ENCODE measurements at regions not wholly inside any gene's neighbourhood (a gene's known extent, or its start where the extent isn't known, plus 50 kb on each side); places are given as distances from the start of the nearest gene placed in this dataset.

DNA sequence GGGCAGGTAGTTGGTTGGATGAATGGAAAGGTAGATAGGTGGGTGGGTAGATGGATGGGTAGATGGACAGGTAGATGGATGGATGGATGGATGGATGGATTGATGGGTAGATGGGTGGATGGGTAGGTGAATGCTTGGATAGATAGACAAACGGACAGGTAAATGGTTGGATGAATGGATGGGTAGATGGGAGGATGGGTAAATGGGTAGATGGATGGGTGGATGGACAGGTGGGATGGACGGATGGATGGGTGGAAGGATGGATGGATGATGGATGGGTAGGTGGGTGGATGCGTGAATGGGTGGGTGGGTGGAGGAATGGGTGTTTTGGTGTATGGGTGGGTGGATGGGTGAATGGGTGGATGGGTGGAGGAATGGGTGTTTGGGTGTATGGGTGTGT, 50.1 kb upstream of the ASAP2 start:
- DNase-seq (ENCODE audit: low read depth in 2 of 3, low spot score in 2 of 3) = no peak

DNA sequence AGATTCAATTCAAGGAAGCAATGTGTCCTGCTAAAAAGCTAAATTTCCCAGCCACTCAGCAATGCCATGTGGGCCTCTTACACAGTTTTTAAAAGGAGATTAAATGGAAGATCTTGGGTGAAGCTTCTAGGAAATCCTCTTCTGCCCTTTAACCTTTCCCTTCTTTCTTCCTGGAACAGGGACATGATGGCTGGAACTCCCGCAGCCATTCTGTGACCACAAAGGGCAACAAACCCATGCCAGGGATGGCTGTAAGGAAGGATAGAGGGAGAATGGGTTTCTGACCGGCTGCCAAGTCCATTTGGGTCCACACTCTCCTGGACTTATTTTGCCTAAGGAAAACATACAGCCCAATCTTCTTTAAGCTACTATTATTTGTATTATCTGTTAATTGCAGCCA, 52.6 kb upstream of the ASAP2 start:
- DNase-seq (ENCODE audit: low read depth in 2 of 3, low spot score in 2 of 3) = no peak

DNA sequence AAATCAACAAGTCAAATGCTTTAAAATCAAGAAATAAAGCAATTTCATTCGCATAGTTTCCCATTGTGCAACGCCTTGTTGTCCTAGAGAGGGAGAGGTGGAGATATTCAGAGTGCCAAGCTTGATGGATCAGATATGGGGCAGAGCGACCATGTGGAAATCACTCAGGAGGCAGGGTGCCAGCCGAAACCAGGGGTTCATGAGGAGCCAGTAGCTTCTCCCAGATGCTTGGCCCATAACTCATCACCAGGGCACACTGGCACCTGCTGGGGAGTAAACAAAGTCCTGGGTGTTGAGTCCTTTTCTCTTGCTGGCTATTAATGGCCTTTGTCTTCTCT, 53.0 kb upstream of the ASAP2 start:
- DNase-seq (ENCODE audit: low read depth in 2 of 3, low spot score in 2 of 3) = no peak

DNA sequence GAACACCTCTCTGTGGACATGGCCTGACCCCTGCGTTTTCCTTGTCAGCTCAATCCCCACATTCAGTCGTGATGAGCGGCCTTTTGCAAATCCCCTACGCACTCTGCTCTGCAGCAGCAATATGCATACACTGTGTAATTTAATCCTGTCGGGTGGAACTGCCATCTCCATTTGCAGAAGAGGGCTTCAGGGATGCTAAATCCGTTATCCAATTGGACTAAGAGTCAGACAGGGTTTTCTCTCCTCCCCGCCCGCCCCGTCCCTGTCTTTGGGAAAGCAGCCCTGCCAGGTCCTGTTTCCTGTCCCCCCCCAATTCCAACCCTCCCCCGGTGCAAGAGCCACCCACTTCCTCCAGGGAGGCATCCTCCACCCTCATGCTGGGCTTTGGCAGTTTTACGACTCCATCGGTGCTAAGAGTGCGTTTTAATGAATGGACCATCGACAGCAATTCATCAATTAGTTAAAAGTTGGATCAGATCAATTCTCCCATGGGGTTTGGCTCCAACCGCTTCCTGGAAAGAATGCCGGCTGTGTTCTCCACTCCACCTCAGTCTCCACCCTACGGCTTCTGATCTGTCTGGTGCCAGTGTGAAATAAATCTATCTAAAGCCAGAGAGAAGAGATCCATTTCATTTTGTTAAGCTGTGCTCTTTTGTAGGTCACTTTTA, 53.5 kb upstream of the ASAP2 start:
- DNase-seq (ENCODE audit: low read depth in 2 of 3, low spot score in 2 of 3) = no peak

DNA sequence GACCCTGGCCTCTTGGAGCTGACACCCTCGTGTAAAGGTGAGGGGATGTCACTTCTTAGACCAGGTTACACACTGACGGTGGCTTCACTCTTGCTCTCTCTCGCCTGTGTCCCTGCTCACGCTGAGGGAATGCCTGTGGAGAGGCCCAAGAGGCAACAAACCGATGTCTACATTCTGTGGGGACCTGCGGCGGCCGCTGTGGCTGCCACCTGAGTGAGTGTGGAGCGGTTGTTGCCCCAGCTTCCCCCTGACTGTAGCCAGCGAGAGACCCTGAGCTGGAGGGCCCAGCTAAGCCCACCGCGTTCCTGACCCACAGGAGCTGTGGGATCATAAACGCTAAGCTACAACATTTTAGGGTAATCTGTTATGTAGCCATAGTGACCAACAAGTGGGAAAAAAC, 55.7 kb upstream of the ASAP2 start:
- DNase-seq (ENCODE audit: low read depth in 2 of 3, low spot score in 2 of 3) = no peak

DNA sequence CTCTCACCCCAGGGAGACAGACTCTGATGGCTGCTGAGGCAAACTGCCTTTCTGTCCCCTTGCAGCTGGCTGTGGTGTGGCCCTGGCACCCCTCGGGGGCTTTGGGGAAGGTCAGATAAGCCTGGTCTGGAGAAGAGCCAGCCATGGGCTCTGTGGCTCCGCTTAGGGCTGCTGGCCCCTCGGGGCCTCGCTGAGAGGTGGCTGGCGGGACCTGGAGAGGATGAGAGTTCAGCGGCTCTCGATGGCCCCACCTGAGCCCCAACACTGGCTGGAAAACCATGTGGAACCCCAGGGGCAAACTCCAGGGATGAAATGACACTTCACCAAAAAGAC, 56.1 kb upstream of the ASAP2 start:
- no peak for DNase-seq (ENCODE audit: low read depth in 2 of 3, low spot score in 2 of 3)

DNA sequence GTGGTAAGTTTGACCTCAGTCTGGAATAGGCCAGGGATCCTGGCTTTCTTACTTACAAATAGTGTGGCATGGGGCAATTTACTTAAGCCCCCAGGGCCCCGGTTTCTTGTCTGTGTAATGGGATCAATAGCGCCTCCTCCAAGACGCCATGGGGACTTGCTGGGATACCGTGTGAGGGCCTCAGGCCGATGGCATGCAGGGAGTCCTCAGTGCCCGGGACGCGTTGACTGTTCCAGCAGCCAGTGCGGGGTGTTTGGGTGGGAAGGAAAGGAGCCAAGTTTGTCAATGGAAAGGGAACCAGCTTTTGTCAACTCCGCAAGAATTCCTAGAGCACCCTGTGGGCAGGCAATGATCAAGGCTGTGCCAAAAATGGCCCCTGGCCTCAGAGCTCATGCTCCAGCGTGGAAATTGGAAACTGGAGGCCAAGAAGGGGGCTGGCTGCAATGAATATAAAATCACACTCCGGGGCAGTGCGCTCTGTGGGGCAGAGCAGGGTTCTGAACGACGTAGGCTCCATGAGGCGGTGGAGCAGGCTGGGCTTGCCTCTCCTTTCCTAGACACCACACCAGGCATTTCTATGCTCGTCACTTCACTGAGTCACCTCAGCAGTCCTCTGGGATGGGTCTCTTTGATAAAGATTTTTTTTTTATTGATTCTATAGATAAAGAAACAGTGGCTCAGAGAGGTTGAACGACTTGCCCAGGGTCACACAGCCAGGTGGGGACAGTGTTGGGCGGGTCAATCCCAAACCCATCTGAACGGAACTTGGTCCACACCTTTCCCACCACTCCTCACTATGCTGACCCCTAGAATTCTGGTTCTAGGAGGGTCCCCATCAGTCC, 56.7 kb upstream of the ASAP2 start:
- no peak for DNase-seq (ENCODE audit: low read depth in 2 of 3, low spot score in 2 of 3)

DNA sequence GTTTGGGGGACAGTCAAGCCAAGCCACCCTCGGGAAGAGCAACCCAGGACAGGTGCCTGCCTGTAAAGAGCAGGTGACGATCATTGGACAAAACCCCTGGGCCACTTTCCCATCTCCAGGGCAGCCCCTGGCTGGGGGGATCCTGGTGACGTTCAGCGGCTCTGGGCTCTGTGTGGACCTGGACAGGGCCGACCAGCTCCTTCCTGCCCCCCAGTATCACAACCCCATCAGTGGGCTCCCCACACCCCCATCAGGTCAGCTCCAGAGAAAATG, 57.3 kb upstream of the ASAP2 start:
- DNase-seq (ENCODE audit: low read depth in 2 of 3, low spot score in 2 of 3) = no peak

DNA sequence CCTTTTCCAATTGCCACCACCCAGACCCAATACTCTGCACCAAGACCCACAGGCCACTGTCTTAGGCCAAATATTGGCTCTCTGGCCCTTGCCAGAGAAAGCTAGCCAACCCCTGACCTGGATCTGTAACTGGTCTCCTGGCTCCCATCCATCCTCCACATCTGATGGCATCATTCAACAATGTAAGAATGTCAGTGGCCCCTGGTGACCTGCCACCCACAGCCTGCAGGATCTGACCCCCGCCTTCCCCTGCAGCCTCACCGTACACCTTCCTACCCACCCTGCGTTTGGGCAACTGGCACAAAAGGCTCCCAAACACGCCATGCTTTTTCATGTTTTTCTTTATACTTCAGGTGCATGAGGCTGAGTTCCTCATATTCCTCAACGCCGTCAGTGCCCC, 60.0 kb upstream of the ASAP2 start:
- DNase-seq (ENCODE audit: low read depth in 2 of 3, low spot score in 2 of 3) = no peak

DNA sequence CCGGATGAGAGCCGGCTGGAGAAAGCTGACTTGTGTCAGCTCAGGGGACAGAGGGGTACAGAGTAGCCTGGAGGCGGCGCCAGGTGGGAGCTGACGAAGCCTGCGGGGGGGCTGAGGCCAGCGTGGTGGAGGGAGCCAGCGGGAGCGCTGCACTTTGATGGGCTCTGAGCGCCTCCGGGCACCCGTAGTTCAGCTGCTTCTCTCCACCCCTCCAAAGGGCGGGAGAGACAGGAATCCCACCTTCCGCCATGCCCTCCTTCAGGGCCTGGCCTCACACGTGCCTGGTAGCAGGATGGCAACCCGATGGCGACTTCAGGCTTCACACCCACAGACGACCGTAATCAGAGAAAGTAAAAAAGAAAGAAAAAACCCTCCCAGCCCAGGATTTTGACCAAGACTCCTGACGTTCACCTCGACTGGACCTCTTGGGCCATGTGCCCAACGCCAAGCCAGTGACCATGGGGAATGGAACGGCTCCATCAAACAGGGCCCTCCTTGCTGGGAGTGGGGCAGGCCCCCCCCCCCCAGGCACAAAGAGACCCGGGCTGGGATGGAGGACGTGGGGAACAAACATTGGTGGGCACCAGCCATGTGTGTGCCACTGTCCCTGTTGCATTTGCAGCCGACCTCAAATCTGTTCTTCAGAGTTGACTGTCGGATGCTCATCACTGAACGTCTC, 60.7 kb upstream of the ASAP2 start:
- DNase-seq (ENCODE audit: low read depth in 2 of 3, low spot score in 2 of 3) = no peak

DNA sequence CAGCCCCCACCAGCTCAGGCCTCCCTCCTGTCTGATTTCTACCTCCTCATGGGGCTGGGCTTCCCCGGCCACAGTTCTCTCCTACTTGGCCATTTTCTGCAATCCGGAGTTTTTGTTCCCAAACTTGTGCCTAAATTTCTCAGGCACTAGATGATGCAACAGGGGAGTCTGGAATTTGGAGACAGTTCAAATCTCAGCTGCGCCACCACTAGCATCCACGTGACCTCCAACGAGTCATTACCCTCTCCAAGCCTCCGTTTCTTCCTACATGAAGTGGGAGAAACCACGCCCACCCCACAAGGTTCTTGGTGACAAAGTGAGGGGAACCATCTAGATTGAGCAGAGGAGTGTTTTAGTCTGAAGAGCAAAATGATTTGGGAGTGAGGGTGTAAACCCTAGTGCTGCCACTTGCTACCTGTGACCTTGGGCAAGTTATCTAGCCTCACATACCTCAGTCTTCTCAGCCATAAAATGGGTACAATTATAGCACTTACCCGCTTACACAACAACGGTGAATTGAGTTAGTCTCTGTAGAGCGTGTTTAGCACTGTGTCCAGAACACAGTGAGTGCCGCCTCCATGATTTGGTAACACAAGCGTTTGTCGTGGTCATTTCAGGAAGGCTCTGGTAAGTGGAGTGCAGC, 61.4 kb upstream of the ASAP2 start:
- DNase-seq (ENCODE audit: low read depth in 2 of 3, low spot score in 2 of 3) = no peak

DNA sequence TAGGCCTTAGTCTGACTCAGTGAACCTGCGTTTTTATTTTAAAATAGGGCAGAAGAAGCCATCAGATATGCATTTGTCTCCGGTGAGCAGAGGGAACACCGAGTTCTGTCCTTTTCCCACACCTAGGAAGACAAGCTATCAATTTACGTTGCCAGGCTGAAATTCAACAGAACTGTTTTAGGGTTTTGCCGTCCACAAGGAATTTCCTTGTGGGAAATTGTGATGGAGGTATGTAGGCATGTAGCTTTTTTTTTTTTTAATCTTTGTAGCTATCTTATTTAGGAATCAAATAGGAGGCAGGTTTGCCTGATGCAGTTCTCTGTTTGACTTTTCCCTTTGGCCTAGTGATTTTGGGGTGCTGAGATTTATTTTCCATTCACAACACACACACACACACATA, 62.0 kb upstream of the ASAP2 start:
- no peak for DNase-seq (ENCODE audit: low read depth in 2 of 3, low spot score in 2 of 3)

DNA sequence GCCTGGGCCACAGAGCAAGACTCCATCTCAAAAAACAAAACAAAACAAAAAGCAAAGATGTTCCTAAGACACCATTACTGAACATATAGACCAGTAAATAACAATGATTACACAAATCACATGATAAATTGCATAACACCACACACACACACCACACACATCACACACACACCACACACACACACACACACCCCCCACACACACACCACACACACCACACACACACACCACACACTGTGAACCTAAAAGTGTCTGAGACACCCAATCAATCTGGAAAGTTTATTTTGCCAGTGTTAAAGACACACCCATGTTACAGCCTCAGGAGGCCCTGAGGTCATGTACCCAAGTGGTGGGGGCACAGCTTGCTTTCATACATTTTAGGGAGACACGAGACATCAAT, 62.6 kb upstream of the ASAP2 start:
- DNase-seq (ENCODE audit: low read depth in 2 of 3, low spot score in 2 of 3) = no peak

DNA sequence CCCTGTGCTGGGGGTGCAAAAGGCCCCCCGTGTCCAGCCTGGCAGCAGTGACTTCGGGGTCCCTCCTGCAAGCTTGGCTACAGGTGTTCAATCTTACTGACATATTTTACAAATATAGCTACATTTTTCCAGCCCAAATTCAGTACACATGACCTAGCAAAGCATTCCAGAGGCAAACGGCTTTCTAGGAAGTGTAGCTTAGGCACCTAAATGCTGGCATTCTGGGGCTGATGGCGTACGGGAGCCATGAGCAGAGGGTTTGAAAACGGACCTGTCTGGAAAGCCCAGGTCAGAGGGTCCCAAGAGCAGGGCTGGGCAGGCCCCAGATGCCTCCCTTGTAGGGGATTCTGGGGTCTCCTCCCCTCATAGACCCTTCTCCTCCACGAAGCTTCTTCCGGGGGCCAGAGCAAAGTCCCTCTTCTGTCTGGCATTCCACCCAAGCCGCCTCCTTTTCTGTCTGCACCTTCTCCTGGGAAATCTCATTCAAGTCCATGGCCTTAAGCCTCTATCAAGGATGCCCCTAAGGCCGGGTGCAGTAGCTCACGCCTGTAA, 63.3 kb upstream of the ASAP2 start:
- DNase-seq (ENCODE audit: low read depth in 2 of 3, low spot score in 2 of 3) = no peak

DNA sequence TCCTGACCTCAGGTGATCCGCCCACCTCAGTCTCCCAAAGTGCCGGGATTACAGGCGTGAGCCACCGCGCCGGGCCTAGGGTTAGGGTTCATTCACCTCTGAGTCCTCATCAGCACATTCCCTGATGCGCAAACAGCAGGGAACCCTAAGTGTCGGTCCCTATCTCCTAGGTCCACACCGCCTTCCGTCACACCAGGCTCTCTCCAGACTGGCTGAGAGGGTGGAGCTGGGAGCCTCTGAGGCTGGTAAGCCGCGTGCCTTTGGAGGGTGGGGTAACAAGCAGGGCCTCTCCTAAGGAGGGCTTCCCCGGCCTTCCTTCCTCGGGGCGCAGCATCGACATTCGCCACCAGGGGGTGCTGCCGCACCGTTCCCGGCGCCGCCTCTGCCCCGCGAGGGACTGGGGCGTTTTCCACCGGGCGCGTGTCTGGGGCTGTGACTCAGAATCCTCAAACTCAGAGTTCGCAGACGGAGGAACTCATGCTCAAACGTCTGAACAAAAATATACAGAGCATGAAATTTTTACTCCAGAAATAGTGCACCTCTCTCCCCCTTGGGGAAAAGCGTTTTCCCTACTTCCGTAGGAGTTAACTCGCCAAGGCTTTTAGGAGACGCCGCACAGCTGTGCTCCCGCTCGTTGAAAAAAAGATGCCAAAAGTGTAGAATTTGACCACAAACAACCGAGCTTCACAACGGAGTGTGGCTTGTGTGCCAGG, 63.9 kb upstream of the ASAP2 start:
- DNase-seq (ENCODE audit: low read depth in 2 of 3, low spot score in 2 of 3) = peak; percentile 73 to 95 (median 93)

DNA sequence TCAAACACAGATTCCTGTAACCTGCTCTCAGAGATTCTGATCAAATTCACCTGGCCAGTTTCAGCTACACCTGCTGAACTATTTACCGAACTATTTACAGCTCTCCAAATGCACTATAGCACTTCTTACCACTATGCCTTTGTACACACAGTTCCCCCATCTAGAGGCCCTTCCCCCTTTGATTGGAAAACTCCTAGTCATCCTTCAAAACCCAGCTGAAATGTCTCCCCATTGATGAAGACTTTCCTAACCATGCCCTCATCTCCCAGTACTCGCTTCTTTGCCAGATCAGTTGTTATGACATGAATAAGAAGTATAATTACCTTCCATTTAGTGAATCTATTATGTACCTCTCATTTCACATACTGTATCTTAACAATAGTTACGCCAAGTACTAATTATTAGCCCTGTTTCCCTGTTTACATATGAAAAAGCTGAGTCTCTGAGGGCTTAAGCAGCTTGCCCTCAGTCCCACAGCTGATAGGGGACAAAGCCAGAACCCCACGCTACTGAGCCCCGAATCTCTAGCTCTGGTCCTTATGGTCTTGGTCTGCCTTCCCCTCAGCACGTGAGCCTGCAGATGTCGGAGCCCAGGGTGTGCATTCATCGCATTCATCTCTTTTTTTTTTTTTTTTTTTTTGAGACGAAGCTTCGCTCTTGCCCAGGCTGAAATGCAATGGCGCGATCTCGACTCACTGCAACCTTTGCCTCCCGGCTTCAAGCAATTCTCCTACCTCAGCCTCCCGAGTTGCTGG, 64.7 kb upstream of the ASAP2 start:
- DNase-seq (ENCODE audit: low read depth in 2 of 3, low spot score in 2 of 3) = no peak

DNA sequence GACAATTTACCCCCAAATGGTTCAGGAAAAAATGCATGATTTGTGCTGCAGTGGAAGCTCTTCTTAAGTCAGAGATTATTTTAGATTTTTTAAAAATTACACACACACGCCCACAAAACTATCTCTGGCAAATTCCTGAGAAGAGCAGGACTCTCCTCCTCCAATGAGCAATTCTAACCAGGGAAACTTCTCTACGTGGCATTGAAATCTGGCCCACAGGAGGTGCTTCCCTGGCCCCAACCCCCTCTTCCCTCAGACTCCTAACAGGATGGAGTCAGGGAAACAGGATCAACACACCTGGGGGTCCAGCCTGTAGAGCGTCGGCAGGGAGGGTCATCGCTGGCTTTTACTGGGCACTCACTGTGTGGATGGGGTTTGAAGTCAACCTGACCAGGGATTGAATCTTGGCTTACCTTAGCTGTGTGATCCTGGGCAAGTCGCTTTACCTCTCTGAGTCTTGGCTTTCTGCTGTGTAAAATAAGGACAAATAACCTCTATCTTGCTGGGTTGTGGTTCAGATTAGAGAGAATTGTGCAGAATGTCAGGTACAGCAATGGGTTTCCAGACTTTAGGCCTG, 65.4 kb upstream of the ASAP2 start:
- no peak for DNase-seq (ENCODE audit: low read depth in 2 of 3, low spot score in 2 of 3)

DNA sequence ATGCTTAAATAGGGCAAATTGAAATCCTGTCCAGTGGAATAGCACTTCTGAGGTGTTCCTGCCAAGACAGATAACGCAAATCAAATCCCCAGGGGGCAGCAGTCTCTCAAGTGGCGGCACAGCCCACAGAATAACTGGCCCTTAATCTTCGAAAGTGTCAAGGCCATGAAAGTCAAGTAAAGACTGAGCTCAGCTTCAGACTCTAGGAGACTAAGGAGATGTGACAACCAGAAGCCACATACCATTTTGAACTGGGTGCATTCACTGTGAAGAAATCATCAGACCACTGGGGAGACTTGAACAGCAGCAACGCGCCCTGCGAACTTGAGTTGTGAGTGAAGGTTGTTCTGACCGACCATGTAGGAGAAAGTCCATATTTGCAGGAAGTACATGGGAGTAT, 66.0 kb upstream of the ASAP2 start:
- DNase-seq (ENCODE audit: low read depth in 2 of 3, low spot score in 2 of 3) = no peak

DNA sequence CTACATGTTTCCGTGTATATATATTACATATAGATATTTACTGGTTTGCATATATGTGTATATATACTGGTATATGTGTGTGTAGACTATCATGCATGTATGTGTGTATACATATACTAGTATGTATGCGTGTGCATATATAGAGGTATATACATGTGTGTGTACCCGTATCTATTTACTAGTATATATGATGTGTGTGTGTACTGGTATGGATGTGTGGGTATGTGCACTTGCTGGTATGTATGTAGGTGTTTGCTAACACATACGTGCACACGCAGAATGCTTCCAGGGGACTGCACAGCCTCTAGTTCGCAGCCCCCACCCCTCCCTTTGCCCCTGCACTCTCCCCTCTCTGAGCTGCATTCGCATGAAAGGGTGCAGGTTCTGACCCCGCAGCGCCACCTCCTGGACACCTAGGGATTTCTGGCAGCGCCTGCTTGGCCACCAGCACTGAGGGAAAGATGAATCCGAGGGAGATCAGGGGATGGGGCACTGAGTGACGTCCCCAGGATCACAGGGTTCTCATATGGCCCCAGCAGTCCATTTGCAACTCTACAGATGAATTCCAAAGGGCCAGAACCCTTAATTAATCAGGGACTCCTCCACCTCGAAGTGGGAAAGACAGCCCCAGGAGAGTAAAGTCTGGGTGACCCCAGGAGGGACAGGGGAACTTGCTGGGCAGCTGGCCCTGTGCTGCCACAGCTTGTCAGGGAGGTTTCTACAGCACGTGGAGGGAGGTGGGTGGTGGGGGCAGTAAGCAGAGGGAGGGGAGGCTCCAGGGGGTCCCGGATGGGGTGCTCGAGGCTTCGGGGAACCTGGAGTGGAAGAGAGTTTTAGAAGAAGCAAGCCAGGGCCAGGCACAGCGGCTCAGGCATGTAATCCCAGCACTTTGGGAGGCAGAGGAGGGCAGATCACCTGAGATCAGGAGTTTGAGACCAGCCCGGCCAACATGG, 66.8 kb upstream of the ASAP2 start:
- peak; percentile 9 to 59 (median 49) for DNase-seq (ENCODE audit: low read depth in 2 of 3, low spot score in 2 of 3)
